ENCODE measurements at regions not wholly inside any gene's neighbourhood (a gene's known extent, or its start where the extent isn't known, plus 50 kb on each side); places are given as distances from the start of the nearest gene placed in this dataset.

GRCh38 chrX:35665311-35665710, 132.8 kb upstream of the MAGEB16 start:
- no peak overlapping the region for H3K4me3 ChIP-seq (replicated peaks; ENCODE audit: low read depth, low read length)

GRCh38 chrX:35670889-35671288, 127.3 kb upstream of the MAGEB16 start:
- no peak overlapping the region for H3K4me3 ChIP-seq (replicated peaks; ENCODE audit: low read depth, low read length)
- TF ChIP-seq CTCF (IDR thresholded peaks at IDR 0.05; ENCODE audit: low read depth, low read length, missing control alignments), result no peak
- DNase-seq (ENCODE audit: extremely low read depth, low read depth), result no peak

More at GRCh38 chrX:35665311-35665710, 132.8 kb upstream of the MAGEB16 start:
- no peak for DNase-seq (ENCODE audit: extremely low read depth, low read depth)
- TF ChIP-seq CTCF (IDR thresholded peaks at IDR 0.05; ENCODE audit: low read depth, low read length, missing control alignments), result no peak

- H3K4me3 ChIP-seq (replicated peaks; ENCODE audit: low read depth, low read length), result no peak overlapping the region
- TF ChIP-seq CTCF (IDR thresholded peaks at IDR 0.05; ENCODE audit: low read depth, low read length, missing control alignments), result no peak
- no peak for DNase-seq (ENCODE audit: extremely low read depth, low read depth)
These were observed 123.0 kb upstream of the MAGEB16 start for GRCh38 chrX:35675151-35675550.

GRCh38 chrX:35680940-35681346, 117.2 kb upstream of the MAGEB16 start:
- no peak for TF ChIP-seq CTCF (IDR thresholded peaks at IDR 0.05; ENCODE audit: low read depth, low read length, missing control alignments)
- H3K4me3 ChIP-seq (replicated peaks; ENCODE audit: low read depth, low read length), result no peak overlapping the region
- DNase-seq (ENCODE audit: extremely low read depth, low read depth), result no peak

GRCh38 chrX:35682476-35682875, 115.7 kb upstream of the MAGEB16 start:
- no peak overlapping the region for H3K4me3 ChIP-seq (replicated peaks; ENCODE audit: low read depth, low read length)
- TF ChIP-seq CTCF (IDR thresholded peaks at IDR 0.05; ENCODE audit: low read depth, low read length, missing control alignments), result no peak
- no peak for DNase-seq (ENCODE audit: extremely low read depth, low read depth)

- H3K4me3 ChIP-seq (replicated peaks; ENCODE audit: low read depth, low read length), result no peak overlapping the region
- no peak for DNase-seq (ENCODE audit: extremely low read depth, low read depth)
- no peak for TF ChIP-seq CTCF (IDR thresholded peaks at IDR 0.05; ENCODE audit: low read depth, low read length, missing control alignments)
These were observed 101.3 kb upstream of the MAGEB16 start for GRCh38 chrX:35696760-35697234.

GRCh38 chrX:35699642-35700041, 98.5 kb upstream of the MAGEB16 start:
- TF ChIP-seq CTCF (IDR thresholded peaks at IDR 0.05; ENCODE audit: low read depth, low read length, missing control alignments), result no peak
- DNase-seq (ENCODE audit: extremely low read depth, low read depth), result no peak
- H3K4me3 ChIP-seq (replicated peaks; ENCODE audit: low read depth, low read length), result no peak overlapping the region
